ENCODE measurements at regions not wholly inside any gene's neighbourhood (a gene's known extent, or its start where the extent isn't known, plus 50 kb on each side); places are given as distances from the start of the nearest gene placed in this dataset.

GRCh38 chr7:41114131-41114530 lies 588.8 kb downstream of the INHBA start:
- TF ChIP-seq, protein P1, sequence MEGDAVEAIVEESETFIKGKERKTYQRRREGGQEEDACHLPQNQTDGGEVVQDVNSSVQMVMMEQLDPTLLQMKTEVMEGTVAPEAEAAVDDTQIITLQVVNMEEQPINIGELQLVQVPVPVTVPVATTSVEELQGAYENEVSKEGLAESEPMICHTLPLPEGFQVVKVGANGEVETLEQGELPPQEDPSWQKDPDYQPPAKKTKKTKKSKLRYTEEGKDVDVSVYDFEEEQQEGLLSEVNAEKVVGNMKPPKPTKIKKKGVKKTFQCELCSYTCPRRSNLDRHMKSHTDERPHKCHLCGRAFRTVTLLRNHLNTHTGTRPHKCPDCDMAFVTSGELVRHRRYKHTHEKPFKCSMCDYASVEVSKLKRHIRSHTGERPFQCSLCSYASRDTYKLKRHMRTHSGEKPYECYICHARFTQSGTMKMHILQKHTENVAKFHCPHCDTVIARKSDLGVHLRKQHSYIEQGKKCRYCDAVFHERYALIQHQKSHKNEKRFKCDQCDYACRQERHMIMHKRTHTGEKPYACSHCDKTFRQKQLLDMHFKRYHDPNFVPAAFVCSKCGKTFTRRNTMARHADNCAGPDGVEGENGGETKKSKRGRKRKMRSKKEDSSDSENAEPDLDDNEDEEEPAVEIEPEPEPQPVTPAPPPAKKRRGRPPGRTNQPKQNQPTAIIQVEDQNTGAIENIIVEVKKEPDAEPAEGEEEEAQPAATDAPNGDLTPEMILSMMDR (IDR thresholded peaks at IDR 0.05 in 8 of 11, conservative IDR thresholded peaks at IDR 0.05 in 3 of 11), result no peak
- TF ChIP-seq POLR2A (IDR thresholded peaks at IDR 0.05), result no peak
- no peak for TF ChIP-seq POLR2AphosphoS5 (IDR thresholded peaks at IDR 0.05)
